ENCODE measurements at regions not wholly inside any gene's neighbourhood (a gene's known extent, or its start where the extent isn't known, plus 50 kb on each side); places are given as distances from the start of the nearest gene placed in this dataset.

GRCh38 chr3:159499031-159499793 lies 489.4 kb upstream of the IL12A start:
- TF ChIP-seq CTCF (IDR thresholded peaks at IDR 0.05) (no peak), EZH2 (IDR thresholded peaks at IDR 0.05) (no peak), EZH2phosphoT487 (IDR thresholded peaks at IDR 0.05) (no peak)
